ENCODE measurements at regions not wholly inside any gene's neighbourhood (a gene's known extent, or its start where the extent isn't known, plus 50 kb on each side); places are given as distances from the start of the nearest gene placed in this dataset.

DNA sequence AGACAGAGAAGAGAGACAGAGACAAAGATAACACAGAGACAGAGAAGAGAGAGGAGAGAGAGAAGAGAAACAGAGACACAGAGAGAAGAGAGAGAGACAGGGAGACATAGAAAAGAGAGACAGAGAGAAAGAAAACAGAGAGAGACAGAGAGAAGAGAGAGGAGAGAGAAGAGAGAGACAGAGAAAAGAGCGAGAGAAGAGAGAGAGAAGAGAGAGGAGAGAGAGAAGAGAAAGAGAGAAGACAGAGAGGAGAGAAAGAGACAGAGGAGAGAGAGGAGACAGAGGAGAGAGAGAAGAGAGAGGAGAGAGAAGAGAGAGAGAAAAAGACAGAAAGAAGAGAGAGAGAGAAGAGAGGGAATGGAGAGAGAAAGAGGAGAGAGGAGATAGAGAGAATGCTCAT lies 601.1 kb upstream of the PRKX start:
- TF ChIP-seq CTCF (IDR thresholded peaks at IDR 0.05; ENCODE audit: low read depth, low read length): no peak
- H3K4me3 ChIP-seq (ENCODE audit: low read depth, low read length): no peak overlapping the region

- H3K4me3 ChIP-seq (ENCODE audit: low read depth, low read length): no peak overlapping the region
- no peak for TF ChIP-seq CTCF (IDR thresholded peaks at IDR 0.05; ENCODE audit: low read depth, low read length)
These were observed 563.7 kb upstream of the PRKX start for GRCh38 chrX:4277122-4277521.

DNA sequence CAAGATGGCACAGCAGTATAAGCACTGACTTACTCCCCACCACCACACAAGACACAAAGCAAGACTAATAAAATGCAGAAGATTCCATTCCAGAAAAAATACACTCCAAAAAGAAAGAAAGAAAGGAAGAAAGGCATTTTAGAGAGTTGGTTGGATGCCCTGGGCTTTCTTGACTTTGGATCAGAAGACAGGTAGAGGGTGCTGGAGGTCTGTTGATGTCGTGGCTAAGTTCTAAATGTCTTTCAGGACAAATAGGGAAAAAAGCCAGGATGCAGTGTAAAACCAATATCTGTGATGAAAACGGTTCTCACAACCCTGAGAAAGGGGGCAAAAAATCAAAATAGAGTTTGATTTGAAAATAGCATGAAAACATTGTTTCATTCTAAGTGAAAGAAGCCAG lies 555.2 kb upstream of the PRKX start:
- TF ChIP-seq CTCF (IDR thresholded peaks at IDR 0.05; ENCODE audit: low read depth, low read length): no peak
- H3K4me3 ChIP-seq (ENCODE audit: low read depth, low read length): no peak overlapping the region

DNA sequence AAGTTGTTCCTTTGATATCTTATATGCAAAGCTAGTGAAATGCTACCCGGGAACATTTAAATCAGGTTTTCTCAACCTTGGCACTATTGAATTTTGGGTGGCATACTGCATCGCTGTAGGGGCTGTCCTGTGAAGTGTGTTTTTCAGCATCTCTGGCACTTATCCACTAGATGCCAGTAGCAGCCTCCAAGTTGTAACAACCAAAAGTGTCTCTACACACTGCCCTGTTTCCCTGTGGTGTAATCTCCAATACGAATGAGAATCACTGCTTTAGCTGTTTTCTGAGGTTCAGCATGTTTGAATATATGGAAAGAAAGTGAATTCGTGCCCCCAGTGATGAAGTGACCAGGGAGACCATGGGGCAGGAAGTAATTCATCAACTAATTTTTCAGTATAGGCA lies 551.6 kb upstream of the PRKX start:
- no peak for TF ChIP-seq CTCF (IDR thresholded peaks at IDR 0.05; ENCODE audit: low read depth, low read length)
- H3K4me3 ChIP-seq (ENCODE audit: low read depth, low read length): no peak overlapping the region

GRCh38 chrX:4263030-4263803 lies 549.8 kb upstream of the PRKX start:
- no peak overlapping the region for H3K4me3 ChIP-seq (ENCODE audit: low read depth, low read length)
- TF ChIP-seq CTCF (IDR thresholded peaks at IDR 0.05; ENCODE audit: low read depth, low read length): no peak

GRCh38 chrX:4253092-4253491 lies 539.6 kb upstream of the PRKX start:
- no peak overlapping the region for H3K4me3 ChIP-seq (ENCODE audit: low read depth, low read length)
- TF ChIP-seq CTCF (IDR thresholded peaks at IDR 0.05; ENCODE audit: low read depth, low read length): no peak

GRCh38 chrX:4249401-4249800 lies 536.0 kb upstream of the PRKX start:
- H3K4me3 ChIP-seq (ENCODE audit: low read depth, low read length): no peak overlapping the region
- TF ChIP-seq CTCF (IDR thresholded peaks at IDR 0.05; ENCODE audit: low read depth, low read length): no peak

All from WI38 (cell line).